HEK293 (cell line): ENCODE measurements at regions not wholly inside any gene's neighbourhood (a gene's known extent, or its start where the extent isn't known, plus 50 kb on each side); places are given as distances from the start of the nearest gene placed in this dataset.

ENCODE experiments used
- CTCF ChIA-PET: fragments of 350-600 bp; formaldehyde crosslinking; extraction: SDS; loops from one replicate; lab custom pipeline; 2021; ENCODE audit warnings: antibody characterized with exemption; lab: Yijun Ruan, JAX
- POLR2A ChIA-PET: fragments of 300-600 bp; formaldehyde crosslinking; extraction: SDS; loops from one replicate; lab custom pipeline; 2020; ENCODE audit warnings: antibody characterized with exemption, inconsistent platforms; lab: Yijun Ruan, JAX
- H3K27ac ChIP-seq: fragments of 200-500 bp; sonication (Bioruptor generic); 2 replicates; pipeline ENCODE4 v1.5.1; 2014; ENCODE audit warnings: low read depth, low read length, control low read depth, inconsistent platforms; ENCODE audit errors: extremely low read depth
- H3K36me3 ChIP-seq, 2 experiments: fragments of 200-500 bp in 1 of 2; sonication (Bioruptor generic) in 1 of 2; 1 replicate in 1 of 2; 2 replicates in 1 of 2; pipeline ENCODE4 v1.5.1; 2014 to 2017; ENCODE audit warnings: inconsistent platforms in 2 of 2, low read length in 2 of 2; ENCODE audit not compliant: control insufficient read depth in 2 of 2, insufficient read depth in 1 of 2
- H3K4me1 ChIP-seq: fragments of 200-500 bp; sonication (Bioruptor generic); 2 replicates; pipeline ENCODE4 v1.5.1; 2014; ENCODE audit warnings: mild to moderate bottlenecking, low read length, inconsistent platforms; ENCODE audit not compliant: control insufficient read depth, insufficient read depth
- H3K4me3 ChIP-seq: 2 replicates; pipeline ENCODE4 v1.5.1; 2011; ENCODE audit warnings: low read depth, mild to moderate bottlenecking, control low read depth, low read length, moderate library complexity
- H3K9me3 ChIP-seq: fragments of 200-500 bp; sonication (Bioruptor generic); 2 replicates; pipeline ENCODE4 v1.5.1; 2014; ENCODE audit warnings: low read depth, low read length, inconsistent platforms; ENCODE audit not compliant: control insufficient read depth, insufficient read depth
- EGR2 ChIP-seq: fragments of 450-650 bp; formaldehyde crosslinking; IDR thresholded peaks from 2 replicates; pipeline ENCODE4 v1.5.1; 2016; ENCODE audit warnings: low read depth, missing biosample characterization, missing genetic modification characterization
- GLI4 ChIP-seq: fragments of 450-650 bp; formaldehyde crosslinking; IDR thresholded peaks from 2 replicates; pipeline ENCODE4 v1.5.1; 2016; ENCODE audit warnings: missing biosample characterization, missing genetic modification characterization
- KLF1 ChIP-seq: fragments of 450-650 bp; formaldehyde crosslinking; IDR thresholded peaks from 2 replicates; pipeline ENCODE4 v1.5.1; 2016; ENCODE audit warnings: missing biosample characterization, missing genetic modification characterization
- KLF7 ChIP-seq: fragments of 450-650 bp; formaldehyde crosslinking; IDR thresholded peaks from 2 replicates; pipeline ENCODE4 v1.5.1; 2016; ENCODE audit warnings: missing biosample characterization, missing genetic modification characterization, borderline replicate concordance
- KLF9 ChIP-seq: fragments of 450-650 bp; formaldehyde crosslinking; IDR thresholded peaks from 2 replicates; pipeline ENCODE4 v1.5.1; 2016; ENCODE audit warnings: missing biosample characterization, missing genetic modification characterization, low read depth
- SALL2 ChIP-seq: fragments of 450-650 bp; formaldehyde crosslinking; IDR thresholded peaks from 2 replicates; pipeline ENCODE4 v1.5.0; 2017; ENCODE audit warnings: missing biosample characterization, mild to moderate bottlenecking, missing genetic modification characterization, borderline replicate concordance
- ZBTB10 ChIP-seq: fragments of 450-650 bp; formaldehyde crosslinking; IDR thresholded peaks from 2 replicates; pipeline ENCODE4 v1.5.1; 2016; ENCODE audit warnings: missing biosample characterization, missing genetic modification characterization
- ZBTB21 ChIP-seq: fragments of 450-650 bp; formaldehyde crosslinking; IDR thresholded peaks from 2 replicates; pipeline ENCODE4 v1.5.1; 2017; ENCODE audit warnings: missing biosample characterization, missing genetic modification characterization
- ZBTB48 ChIP-seq: fragments of 450-650 bp; formaldehyde crosslinking; IDR thresholded peaks from 2 replicates; pipeline ENCODE4 v1.5.1; 2016; ENCODE audit warnings: missing biosample characterization, missing genetic modification characterization
- ZFP69B ChIP-seq: fragments of 450-650 bp; formaldehyde crosslinking; IDR thresholded peaks from 2 replicates; pipeline ENCODE4 v1.5.1; 2016; ENCODE audit warnings: missing biosample characterization, missing genetic modification characterization
- ZNF16 ChIP-seq: fragments of 450-650 bp; formaldehyde crosslinking; IDR thresholded peaks from 2 replicates; pipeline ENCODE4 v1.5.1; 2016; ENCODE audit warnings: low read depth, missing biosample characterization, missing genetic modification characterization
- ZNF221 ChIP-seq: fragments of 450-650 bp; formaldehyde crosslinking; IDR thresholded peaks from 2 replicates; pipeline ENCODE4 v1.5.1; 2017; ENCODE audit warnings: missing biosample characterization, missing genetic modification characterization, borderline replicate concordance
- ZNF391 ChIP-seq: fragments of 450-650 bp; formaldehyde crosslinking; IDR thresholded peaks from 2 replicates; pipeline ENCODE4 v1.5.1; 2016; ENCODE audit warnings: low read depth, missing biosample characterization, missing genetic modification characterization, borderline replicate concordance
- ZNF423 ChIP-seq: fragments of 450-650 bp; formaldehyde crosslinking; IDR thresholded peaks from 2 replicates; pipeline ENCODE4 v1.5.1; 2016; ENCODE audit warnings: missing biosample characterization, missing genetic modification characterization
- ZNF548 ChIP-seq: fragments of 450-650 bp; formaldehyde crosslinking; IDR thresholded peaks from 2 replicates; pipeline ENCODE4 v1.5.1; 2016; ENCODE audit warnings: missing biosample characterization, missing genetic modification characterization
- ZNF561 ChIP-seq: fragments of 450-650 bp; IDR thresholded peaks from 2 replicates; pipeline ENCODE4 v1.5.1; 2018; ENCODE audit warnings: missing biosample characterization, missing genetic modification characterization, borderline replicate concordance
- ZNF701 ChIP-seq: fragments of 450-650 bp; formaldehyde crosslinking; IDR thresholded peaks from 2 replicates; pipeline ENCODE4 v1.5.1; 2016; ENCODE audit warnings: missing biosample characterization, missing genetic modification characterization
- ZNF830 ChIP-seq: fragments of 450-650 bp; IDR thresholded peaks from 2 replicates; pipeline ENCODE4 v1.5.0; 2018; ENCODE audit warnings: missing biosample characterization, missing genetic modification characterization, low read depth, mild to moderate bottlenecking, moderate library complexity
- ZSCAN4 ChIP-seq: fragments of 450-650 bp; formaldehyde crosslinking; IDR thresholded peaks from 2 replicates; pipeline ENCODE4 v1.5.1; 2017; ENCODE audit warnings: missing biosample characterization, missing genetic modification characterization
- ZXDB ChIP-seq: fragments of 450-650 bp; formaldehyde crosslinking; IDR thresholded peaks from 2 replicates; pipeline ENCODE4 v1.5.1; 2016; ENCODE audit warnings: missing biosample characterization, missing genetic modification characterization
- TF ChIP-seq, protein P1 (sequence below): fragments of 450-650 bp; formaldehyde crosslinking; IDR thresholded peaks from 2 replicates; pipeline ENCODE4 v1.5.1; 2016; ENCODE audit warnings: missing biosample characterization, missing genetic modification characterization
- TF ChIP-seq, protein P2 (sequence below): fragments of 450-650 bp; IDR thresholded peaks from 2 replicates; pipeline ENCODE4 v1.5.1; 2018; ENCODE audit warnings: missing biosample characterization, mild to moderate bottlenecking, missing genetic modification characterization
- TF ChIP-seq, protein P3 (sequence below): fragments of 450-650 bp; formaldehyde crosslinking; IDR thresholded peaks from 2 replicates; pipeline ENCODE4 v1.5.1; 2016; ENCODE audit warnings: missing biosample characterization, missing genetic modification characterization

DNA sequence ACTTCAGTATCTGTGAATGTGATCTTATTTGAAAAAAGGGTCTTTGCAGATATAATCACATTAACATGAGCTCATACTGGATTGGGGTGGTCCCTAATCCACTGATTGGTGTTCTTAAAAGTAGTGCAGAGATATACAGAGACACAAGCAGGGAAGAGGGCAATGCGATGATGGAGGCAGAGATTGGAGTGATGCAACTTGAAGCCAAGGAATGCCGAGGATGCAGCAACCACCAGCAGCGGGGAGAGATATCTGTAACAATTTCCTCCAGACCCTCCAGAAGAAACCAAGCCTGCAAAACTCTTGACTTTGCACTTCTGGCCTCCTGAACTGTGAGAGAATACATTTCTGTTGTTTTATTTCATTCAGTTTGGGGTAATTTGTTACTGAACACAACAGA, 171.0 kb upstream of the MBNL1 start:
- ChIA-PET POLR2A (no interaction called here), CTCF (no interaction called here)
- H3K9me3 ChIP-seq, result no peaks in the 10 kb centered on the region
- H3K36me3 ChIP-seq, result no peaks in the 10 kb centered on the region
- H3K27ac ChIP-seq, result no peak overlapping the region
- no peaks in the 10 kb centered on the region for H3K4me1 ChIP-seq
- TF ChIP-seq, protein P1, sequence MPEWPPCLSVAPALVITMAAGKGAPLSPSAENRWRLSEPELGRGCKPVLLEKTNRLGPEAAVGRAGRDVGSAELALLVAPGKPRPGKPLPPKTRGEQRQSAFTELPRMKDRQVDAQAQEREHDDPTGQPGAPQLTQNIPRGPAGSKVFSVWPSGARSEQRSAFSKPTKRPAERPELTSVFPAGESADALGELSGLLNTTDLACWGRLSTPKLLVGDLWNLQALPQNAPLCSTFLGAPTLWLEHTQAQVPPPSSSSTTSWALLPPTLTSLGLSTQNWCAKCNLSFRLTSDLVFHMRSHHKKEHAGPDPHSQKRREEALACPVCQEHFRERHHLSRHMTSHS (tag by site-specific recombination), result no peak
- TF ChIP-seq, protein P2, sequence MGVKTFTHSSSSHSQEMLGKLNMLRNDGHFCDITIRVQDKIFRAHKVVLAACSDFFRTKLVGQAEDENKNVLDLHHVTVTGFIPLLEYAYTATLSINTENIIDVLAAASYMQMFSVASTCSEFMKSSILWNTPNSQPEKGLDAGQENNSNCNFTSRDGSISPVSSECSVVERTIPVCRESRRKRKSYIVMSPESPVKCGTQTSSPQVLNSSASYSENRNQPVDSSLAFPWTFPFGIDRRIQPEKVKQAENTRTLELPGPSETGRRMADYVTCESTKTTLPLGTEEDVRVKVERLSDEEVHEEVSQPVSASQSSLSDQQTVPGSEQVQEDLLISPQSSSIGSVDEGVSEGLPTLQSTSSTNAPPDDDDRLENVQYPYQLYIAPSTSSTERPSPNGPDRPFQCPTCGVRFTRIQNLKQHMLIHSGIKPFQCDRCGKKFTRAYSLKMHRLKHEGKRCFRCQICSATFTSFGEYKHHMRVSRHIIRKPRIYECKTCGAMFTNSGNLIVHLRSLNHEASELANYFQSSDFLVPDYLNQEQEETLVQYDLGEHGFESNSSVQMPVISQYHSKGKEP, result no peak
- TF ChIP-seq ZBTB21 (no peak), KLF1 (tag by site-specific recombination) (no peak), KLF7 (tag by site-specific recombination) (no peak), KLF9 (tag by site-specific recombination) (no peak), ZNF16 (tag by site-specific recombination) (no peak), ZNF548 (tag by site-specific recombination) (no peak), ZXDB (tag by site-specific recombination) (no peak), ZNF221 (no peak), ZBTB48 (tag by site-specific recombination) (no peak)
- TF ChIP-seq, protein P3, sequence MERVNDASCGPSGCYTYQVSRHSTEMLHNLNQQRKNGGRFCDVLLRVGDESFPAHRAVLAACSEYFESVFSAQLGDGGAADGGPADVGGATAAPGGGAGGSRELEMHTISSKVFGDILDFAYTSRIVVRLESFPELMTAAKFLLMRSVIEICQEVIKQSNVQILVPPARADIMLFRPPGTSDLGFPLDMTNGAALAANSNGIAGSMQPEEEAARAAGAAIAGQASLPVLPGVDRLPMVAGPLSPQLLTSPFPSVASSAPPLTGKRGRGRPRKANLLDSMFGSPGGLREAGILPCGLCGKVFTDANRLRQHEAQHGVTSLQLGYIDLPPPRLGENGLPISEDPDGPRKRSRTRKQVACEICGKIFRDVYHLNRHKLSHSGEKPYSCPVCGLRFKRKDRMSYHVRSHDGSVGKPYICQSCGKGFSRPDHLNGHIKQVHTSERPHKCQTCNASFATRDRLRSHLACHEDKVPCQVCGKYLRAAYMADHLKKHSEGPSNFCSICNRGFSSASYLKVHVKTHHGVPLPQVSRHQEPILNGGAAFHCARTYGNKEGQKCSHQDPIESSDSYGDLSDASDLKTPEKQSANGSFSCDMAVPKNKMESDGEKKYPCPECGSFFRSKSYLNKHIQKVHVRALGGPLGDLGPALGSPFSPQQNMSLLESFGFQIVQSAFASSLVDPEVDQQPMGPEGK, result no peak
- no peak overlapping the region for H3K4me3 ChIP-seq

DNA sequence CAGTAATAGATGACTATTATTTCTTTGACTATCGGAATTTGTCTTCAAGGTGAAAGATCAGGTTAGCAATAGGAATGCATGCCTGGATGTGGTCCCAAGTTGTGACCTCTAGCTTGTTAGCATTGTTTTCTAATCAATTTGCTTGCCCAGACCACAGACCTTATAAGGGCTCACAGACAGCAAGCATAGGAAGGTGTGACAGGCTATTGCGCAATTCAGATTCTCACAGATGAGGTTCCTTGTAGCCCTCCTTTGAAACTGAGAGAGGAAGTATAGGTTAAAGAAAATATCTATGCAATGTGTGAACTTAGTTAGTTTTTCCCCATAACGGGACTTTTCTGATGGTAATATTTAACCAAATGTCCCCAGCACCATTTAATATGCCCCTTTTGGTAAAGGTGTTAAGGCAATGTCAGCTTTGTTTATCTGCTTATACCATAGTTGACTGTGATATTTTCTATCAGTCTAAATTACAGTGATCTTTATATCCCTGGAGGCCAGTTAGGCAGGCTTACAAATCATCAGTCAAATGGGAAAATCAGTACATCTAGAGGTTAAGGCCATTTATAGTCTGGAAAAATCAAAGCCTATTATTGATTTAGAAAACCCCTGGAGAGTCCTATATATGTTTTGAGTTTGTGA, 168.1 kb upstream of the MBNL1 start:
- H3K9me3 ChIP-seq, result no peaks in the 10 kb centered on the region
- no peaks in the 10 kb centered on the region for H3K36me3 ChIP-seq
- POLR2A ChIA-PET, result no interaction called here
- H3K4me1 ChIP-seq, result no peaks in the 10 kb centered on the region
- H3K4me3 ChIP-seq, result no peak overlapping the region
- CTCF ChIA-PET, result no interaction called here
- TF ChIP-seq ZSCAN4, result no peak
- TF ChIP-seq ZFP69B (tag by site-specific recombination), result no peak
- TF ChIP-seq ZNF830 (tag by site-specific recombination), result no peak
- TF ChIP-seq EGR2, result no peak
- no peak for TF ChIP-seq SALL2 (tag by site-specific recombination)
- no peak for TF ChIP-seq ZNF423 (tag by site-specific recombination)
- no peak for TF ChIP-seq ZNF391 (tag by site-specific recombination)
- TF ChIP-seq GLI4 (tag by site-specific recombination), result no peak
- no peak for TF ChIP-seq ZNF561 (tag by site-specific recombination)
- no peak for TF ChIP-seq ZNF701 (tag by site-specific recombination)
- no peak for TF ChIP-seq ZBTB10 (tag by site-specific recombination)
- TF ChIP-seq, protein P2, result no peak
- no peak overlapping the region for H3K27ac ChIP-seq
